Right lung (tissue), 2 donors: ENCODE measurements at regions not wholly inside any gene's neighbourhood (a gene's known extent, or its start where the extent isn't known, plus 50 kb on each side); places are given as distances from the start of the nearest gene placed in this dataset.

Source experiments
- DNase-seq, 2 donors: peaks; one replicate each; pipeline ENCODE4 v3.0.0-alpha.2; 2013

DNA sequence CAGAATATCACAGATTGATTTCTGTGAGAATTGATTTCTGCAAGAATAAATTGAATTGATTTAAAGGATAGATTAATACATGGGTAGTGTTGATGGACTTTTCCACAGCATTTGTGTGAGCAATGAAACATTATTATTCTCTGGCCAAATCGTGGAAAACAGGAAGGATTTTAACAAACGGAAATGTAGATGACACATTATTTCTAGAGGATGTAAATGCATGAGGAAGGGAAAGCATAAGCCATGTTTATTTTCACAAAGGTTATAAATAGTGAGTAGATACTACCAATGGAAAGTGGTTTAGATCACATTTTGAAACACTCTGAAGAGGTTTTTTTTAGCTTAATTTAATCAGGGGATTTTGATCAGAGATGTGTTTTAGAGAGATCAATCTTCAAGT, 1534.6 kb upstream of the MIR17HG start:
- no peak for DNase-seq

DNA sequence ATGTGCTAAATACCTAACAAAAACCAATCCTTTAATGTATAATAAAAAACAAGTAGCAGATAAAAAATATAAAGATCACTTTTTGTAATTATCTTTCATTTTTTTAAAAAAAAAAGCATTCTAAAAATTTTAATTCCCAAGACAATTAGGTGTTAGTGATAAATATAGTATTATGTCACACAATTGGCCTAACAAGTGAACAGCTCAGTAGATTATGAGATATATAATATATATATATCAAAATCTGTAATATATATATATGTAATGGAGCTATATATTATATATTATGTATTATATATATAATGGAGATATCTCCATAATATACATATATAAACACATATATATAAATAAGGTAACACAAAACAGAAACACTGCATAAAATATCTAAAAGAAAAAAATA, 1531.1 kb upstream of the MIR17HG start:
- no peak for DNase-seq

DNA sequence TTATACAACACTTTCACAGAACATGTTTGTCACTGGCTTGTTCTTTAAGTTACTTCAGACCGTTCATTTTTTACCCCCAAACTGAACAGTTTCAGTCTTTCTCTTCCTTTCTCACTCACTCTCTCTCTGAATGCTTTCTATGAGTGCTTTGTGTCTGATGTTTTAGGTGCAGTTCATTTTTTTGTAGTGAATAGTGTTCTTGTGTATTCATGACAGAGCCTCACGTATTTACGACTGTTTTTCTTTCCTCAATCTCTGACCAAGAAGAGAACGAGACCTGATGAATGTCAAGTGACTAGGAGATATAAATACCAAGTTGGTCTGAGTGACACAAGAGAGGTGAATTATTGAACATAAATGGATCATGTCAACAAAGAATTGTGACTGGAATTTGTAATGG, 1525.0 kb upstream of the MIR17HG start:
- no peak for DNase-seq

DNA sequence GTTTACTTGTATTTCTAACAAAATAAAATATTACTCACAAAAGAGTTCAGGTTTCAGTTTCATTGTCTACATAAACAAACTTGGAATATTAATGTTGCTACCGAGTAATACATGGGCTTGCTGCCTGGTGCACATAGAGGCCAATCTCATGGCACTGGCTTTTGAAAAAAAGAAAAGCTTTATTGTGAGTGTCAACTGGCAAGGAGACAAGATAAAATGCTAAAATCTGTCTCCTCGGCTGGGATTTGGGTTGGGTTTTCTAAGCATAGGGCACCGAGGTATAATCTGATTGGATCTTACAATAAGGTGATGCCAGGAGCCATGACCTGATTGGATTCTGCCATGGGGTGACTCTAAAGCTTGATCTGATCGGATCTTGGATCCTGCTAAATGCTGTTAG, 1519.9 kb upstream of the MIR17HG start:
- no peak for DNase-seq

DNA sequence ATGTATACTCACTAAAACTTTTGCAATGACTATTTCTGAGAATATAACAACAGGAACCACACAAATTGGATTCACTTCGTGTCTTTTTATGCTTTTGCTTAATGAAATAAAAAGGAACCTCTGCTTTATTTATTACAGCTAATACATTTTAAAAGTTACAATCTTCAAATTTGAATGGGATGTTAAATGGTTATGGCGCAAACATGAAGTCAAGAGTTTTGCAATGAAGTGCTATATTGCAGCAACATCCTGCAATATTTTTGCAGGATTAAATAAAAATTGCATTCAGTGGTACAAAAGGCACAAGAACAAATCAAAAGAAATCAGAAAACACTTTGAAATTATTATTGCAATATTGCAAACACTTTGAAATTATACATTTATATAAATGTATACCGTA, 1519.0 kb upstream of the MIR17HG start:
- DNase-seq = no peak

DNA sequence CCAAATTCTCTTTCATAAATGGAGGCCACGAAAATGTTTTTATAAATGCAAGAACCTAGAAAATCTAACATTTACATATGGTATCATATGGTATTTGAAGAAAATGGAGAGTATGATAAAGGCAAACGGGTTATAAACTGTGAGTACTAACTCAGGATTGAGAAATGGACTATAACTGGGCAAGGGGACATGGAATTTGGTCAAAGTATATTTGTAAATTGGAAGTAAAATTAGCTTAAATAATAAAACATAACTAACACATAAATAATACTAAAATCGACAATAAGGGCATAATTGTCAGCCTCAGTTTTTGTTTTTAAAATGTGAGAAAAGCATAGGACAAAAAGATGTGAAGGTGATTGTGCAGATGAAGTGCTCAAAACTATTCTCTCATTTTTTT, 1516.3 kb upstream of the MIR17HG start:
- no peak for DNase-seq

DNA sequence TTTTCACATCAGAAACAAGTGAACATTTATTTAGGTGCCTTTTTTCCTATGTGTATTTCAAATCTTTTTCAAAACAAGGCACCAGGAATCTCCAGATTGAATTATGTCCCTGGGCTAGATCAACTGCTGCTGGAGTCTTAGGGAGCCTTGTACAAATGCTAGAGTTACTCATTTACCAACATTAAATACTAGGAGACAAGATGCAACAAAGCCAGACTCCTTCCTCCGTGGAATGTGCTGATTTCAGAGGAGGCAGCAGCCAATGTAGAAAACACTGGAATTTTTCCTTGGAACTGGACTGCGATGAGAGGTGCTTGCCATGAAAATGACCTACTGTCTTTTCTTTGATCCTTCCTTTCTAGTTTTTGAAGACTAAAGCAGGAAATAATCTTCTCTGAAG, 1514.7 kb upstream of the MIR17HG start:
- DNase-seq = no peak

DNA sequence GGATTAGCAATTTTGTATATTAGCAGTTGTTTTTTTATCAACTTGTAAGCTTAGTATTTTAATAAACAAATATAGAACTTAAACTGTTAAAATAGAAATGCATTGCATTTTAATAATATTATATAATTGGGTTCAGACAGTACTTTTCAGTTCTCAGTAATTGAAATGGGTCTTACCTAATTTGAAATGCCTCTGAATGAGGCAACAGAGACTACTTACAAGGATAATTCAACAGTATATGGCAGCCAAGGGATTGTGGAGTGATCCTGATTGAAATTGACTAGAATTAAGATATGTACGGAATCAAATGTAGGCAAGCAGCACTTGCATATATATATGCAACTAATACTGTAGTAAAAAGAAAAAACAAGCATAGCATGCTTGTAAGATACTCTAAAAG, 1503.9 kb upstream of the MIR17HG start:
- no peak for DNase-seq

DNA sequence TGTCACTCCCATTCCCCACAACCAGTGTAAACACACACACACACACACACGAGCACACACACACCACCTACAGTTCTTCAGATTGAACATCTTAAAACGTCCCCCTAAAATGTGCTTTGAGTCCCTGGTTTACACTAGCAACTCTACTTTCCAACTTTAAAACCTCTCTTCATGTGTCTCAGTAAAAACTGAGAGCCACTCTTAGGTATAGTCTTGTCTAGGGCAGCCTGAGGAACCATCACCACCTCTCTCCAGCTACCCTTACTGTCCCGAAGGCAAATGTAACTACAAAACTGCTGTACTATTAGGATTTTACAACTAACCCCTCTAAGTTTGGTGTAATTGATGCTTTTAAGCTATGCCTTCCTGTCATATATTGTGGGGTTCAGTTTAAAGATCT, 1501.6 kb upstream of the MIR17HG start:
- no peak for DNase-seq

DNA sequence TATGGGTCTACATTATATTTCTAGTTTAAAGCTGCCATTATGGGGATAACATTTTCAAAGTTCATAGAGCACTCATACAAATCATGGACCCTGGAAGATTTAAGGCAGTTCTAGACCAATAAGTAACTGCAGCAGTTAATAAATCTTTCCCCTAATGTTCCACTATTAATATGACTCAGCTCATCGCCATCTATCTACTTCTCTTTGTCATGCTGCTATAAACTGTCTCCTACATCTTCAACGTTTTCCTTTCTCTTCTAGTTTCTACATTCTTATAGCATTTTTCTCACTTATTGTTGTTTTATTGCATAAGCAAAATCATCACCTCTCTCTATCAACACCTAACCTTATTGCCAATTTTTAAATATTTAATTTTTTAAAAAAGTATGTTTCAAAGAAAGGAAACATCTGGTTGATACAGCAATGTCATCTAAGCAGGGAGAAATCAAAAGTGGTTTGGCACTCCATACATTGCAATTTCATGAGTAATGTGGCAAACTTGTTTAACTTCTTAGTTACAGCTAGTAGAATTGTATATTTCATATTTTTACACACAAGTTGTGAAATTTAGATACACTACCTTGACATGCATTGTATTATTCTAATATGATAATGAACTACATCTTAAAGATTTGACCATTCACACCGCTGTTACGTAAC, 1500.4 kb upstream of the MIR17HG start:
- DNase-seq = peak; percentile 64 to 70

DNA sequence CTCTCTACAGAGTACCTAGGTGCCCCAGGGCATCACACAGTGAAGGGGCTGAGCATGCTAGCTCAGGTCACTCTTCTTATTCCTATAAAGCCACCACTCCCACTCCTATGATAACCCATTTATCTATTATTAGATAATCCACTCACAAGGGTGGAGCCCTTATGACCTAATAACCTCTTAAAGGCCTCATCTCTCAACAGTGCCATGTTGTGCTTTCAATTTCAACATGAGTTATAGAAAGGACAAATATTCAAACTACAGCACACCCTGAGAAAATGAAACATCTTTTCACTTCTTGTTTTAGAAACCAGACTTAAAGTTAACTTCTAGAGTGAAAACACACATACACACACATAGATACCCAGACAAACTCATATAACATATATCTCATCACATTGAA, 1494.9 kb upstream of the MIR17HG start:
- DNase-seq = no peak

DNA sequence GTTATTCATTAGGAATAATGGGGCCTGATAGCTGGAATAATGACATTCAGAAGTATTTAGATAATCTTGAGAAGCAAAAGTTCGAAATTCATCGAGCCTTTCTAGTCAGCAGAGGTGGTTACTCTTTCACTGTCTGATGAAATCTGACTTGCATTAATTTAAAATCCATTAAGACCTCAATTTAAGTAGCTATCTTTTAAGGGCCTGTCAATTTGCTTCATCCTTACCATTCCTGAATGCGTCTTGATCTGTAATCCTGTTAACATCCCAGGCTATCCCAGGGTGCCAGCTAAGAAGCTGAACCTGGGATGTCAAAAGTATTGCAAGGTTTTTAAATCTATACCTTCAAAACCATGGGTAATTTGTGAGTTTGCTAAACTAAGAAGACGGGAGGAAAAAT, 1491.0 kb upstream of the MIR17HG start:
- DNase-seq = no peak

DNA sequence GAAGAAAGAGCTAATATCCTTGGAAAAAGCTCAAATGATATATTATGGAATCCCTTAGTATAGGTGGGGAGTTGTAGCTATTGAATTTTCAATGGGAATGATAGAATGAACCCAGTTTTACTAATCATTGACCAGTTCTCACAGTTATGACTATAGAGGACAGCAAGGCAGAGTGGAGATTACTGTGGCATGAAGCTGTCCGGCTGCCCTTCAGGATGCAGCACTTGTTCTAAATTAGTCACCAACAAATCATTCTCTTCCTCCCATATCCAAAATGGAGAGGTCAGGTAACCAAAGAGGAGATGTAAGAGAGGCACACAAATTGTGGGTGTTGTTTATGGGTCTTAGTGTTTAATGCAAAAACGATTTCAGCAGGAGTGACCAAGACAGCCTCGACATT, 1490.0 kb upstream of the MIR17HG start:
- no peak for DNase-seq

DNA sequence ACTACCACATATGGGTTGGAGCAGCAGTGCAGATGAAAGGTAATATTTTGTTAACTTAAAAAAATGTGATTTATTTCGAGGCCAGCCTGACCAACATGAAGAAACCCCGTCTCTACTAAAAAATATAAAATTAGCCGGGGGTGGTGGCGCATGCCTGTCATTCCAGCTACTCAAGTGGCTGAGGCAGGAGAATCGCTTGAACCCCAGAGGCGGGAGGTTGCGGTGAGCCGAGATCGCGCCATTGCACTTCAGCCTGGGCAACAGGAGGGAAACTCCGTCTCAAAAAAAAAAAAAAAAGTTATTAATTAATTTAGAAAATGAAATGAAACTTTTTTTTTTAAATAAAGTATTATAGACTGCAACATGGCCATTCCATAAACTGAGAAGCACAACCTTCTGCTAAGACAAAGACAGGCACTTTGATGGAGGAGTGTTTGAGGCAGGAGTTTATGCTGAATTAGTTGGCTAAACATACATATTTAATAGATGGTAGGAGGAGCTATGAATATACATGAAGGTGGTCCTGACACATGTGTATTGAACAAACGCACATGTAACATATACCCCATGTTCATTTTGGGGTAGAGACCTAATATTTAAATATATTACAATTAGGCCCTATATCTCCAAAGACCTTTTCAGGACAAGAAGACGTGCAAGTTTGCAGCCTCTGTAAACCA, 1485.3 kb upstream of the MIR17HG start:
- DNase-seq = no peak

DNA sequence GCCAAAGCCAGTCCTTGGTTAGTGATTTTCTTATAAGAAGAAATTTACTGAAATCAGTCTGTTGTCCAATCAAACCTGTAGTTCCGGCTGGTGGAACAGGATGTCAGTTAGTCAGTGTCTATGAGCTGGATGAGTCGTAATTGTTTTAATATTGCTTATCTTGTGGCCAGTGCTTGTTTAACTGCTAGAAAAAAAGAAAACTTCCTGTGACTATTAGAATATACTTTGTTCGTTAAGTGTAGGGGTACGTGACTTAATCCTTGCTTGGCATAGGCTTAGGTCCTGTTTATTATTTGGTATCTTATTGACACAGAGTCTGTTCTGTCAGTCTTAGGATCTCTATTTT, 1484.8 kb upstream of the MIR17HG start:
- no peak for DNase-seq

DNA sequence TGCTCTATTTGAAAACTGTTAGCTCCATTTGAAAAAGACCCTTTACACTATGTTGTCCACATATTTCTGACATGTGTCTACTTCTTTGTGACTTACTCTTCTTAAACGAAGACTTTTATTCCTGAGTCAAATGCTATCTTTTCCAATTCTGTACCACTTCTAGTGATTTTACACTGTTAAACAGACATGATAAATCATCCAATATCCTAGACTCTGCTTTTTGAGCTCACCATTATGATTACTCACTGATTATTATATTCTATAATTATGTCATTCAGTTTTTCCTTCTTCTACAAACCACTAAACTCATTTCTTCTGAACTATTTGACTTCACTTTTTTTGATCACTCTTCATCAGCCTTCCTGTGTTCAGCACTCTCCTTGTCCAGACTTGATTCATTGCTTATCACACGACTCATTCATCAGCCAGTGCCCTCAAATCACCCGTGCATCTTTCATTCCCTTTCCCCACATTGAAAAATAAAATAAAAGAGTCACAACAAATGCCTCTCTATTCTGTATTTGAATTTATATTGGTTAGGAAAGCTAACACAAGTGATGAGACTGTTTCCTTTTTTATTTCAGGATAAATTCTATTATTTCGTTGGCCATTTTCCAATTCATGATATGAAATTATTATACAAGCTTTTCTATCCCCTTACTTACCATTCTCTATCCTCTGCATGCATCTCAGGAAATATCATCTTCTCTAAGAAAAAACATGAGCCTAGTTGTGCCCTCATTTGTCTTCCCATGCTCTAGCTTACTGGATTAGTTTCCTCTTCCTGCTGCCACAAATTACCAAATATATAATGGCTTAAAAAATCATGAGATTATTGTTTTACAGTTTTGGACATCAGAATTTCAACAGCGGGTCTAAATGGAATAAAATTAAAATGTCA, 1482.1 kb upstream of the MIR17HG start:
- DNase-seq = no peak

DNA sequence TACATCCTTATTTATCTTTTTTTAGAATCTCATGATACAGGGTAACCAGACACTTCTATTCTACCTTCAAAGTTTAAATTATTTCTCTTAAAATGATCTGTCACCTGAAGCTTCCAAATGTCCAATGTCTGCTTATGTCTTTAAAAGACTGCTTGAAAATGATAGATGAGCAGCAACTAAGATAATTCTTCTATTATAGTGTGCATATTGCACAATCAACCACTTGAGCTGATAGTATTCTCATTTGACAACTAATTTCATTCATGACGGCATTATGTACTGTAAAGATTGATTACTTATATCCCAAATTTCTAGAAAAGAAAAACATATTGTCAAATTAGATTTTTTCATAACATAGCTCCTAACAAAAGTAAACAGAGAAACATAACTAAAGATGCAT, 1478.2 kb upstream of the MIR17HG start:
- no peak for DNase-seq

DNA sequence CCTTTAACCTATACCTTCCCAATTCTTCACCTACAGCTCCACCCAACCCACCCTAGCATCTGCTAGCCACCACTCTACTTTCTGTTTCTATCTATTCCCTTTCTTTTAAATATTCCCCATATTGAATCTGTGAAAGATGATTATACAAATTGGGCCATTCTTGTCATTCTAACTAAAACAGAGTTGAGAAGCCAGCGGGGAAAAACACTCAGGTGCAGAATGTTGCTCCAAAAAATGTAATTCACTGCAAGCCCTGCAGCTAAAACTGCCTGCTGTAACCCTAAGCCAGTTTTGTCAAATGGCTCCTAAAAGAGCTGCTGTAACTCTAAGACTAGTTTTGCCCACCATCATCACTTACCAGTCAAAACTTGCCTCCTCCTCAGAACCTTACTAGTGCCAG, 1468.6 kb upstream of the MIR17HG start:
- DNase-seq = no peak

DNA sequence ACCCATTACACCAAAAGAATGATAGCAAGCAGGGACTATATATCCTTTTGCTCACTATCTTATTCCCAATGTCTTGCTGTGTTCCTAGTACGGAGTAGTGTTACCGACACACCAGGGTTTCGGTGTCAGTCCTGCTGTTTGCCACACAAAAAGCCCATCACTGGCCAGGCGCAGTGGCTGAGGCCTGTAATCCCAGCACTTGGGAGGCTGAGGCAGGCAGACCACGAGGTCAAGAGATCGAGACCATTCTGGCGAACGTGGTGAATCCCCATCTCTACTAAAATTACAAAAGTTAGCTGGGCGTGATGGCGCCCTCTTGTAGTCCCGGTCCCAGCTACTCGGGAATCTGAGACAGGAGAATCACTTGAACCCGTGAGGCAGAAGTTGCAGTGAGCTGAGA, 1467.3 kb upstream of the MIR17HG start:
- DNase-seq = no peak

DNA sequence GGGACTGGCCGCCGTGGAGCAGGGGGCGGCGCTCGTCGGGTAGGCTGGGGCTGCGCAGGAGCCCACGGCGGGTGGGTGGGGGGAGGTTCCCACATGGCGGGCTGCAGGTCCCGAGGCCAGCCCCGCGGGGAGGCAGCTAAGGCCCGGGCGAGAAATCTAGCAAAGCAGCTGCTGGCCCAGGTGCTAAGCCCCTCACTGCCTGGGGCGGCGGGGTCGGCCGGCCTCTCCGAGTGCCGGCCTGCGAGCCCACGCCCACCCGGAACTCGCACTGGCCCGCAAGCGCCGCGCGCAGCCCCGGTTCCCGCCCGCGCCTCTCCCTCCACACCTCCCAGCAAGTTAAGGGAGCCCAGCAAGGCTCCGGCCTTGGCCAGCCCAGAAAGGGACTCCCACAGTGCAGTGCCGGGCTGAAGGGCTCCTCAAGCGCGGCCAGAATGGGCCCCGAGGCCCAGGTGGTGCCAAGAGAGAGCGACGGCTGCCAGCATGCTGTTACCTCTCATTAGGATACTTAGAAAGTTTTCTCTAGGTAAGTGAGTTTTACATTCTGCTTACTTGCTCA, 1463.5 kb upstream of the MIR17HG start:
- DNase-seq = no peak

DNA sequence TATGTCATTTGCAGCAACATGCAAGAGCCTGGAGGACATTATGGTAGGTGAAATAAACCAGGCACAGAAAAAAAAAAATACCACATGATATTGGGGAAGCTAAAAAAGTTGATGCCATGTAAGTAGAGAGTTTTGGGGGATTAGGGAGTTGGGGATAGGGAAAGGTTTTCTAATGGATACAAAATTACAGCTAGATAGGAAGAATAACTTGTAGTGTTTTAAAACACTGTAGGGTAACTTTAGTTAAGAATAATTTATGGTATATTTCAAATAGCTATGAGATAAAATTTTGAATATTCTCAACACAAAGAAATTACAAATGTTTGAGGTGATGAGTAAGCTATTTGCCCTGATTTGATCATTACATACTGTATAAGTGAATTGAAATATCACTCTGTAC, 1456.7 kb upstream of the MIR17HG start:
- no peak for DNase-seq

DNA sequence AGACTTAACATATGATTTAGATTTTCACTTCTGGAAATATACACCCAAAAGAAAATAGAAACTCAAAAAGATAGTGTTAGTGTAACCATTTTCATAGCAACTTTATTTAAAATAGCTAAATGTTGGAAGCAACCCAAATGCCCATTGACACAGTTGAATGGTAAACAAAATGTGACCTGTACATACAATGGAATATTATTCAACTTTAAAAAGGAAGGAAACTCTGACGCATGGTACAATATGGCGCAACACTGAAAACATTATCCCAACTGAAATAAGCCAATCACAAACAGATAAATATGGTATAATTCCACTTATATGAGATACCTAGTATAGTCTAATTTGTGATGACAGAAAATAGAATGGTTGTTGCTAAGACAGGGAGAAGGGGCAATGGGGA, 1456.1 kb upstream of the MIR17HG start:
- no peak for DNase-seq

DNA sequence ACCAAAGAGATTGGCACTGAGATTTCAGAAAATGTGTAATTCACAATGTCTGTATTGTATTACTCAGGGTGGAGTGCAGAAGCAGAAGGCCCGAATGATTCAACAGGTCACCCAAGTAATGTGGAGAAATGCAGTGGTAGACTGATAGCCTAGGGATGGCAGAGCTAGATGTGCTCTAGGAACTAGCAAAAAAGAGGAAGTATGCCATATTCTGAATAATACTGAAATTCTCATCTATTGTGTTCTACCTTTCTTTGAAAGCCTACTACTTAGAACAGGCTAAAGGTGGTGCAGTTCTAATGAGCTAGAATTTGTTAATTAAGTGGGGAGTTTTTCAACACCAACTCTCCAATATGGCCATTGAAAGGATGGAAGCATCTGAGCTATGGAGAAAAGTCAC, 1449.8 kb upstream of the MIR17HG start:
- DNase-seq = no peak
